Kidney (tissue), 13 donors: ENCODE measurements at regions not wholly inside any gene's neighbourhood (a gene's known extent, or its start where the extent isn't known, plus 50 kb on each side); places are given as distances from the start of the nearest gene placed in this dataset.

ENCODE experiments used
- DNase-seq, 5 donors: peaks; one replicate each; pipeline ENCODE4 v3.0.0-alpha.2; 2013 to 2020
- FAIRE-seq: peaks from 2 replicates; lab custom pipeline; 2012; peaks lifted over from hg19 to GRCh38; lab: Jason Lieb, UNC
- H3K27ac ChIP-seq, 2 donors: one replicate each; pipeline ENCODE4 v1.7.0; 2013; ENCODE audit warnings: low read depth in 2 of 2, low read length in 2 of 2, inconsistent platforms in 1 of 2
- H3K27me3 ChIP-seq: one replicate; pipeline ENCODE4 v1.7.1; 2013; ENCODE audit warnings: low read length, inconsistent platforms; ENCODE audit not compliant: control insufficient read depth, insufficient read depth
- H3K36me3 ChIP-seq, 3 donors: one replicate each; pipeline versions ENCODE4 v1.7.0 to v1.7.1; 2013; ENCODE audit warnings: low read length in 3 of 3, control low read depth in 1 of 3, inconsistent platforms in 1 of 3; ENCODE audit not compliant: insufficient read depth in 3 of 3, control insufficient read depth in 2 of 3
- H3K4me1 ChIP-seq, 3 donors: one replicate each; pipeline versions ENCODE4 v1.7.0 to v1.7.1; 2013; ENCODE audit warnings: low read length in 3 of 3, inconsistent platforms in 1 of 3, low read depth in 1 of 3; ENCODE audit not compliant: control insufficient read depth in 2 of 3, insufficient read depth in 2 of 3
- H3K4me3 ChIP-seq, 3 donors: one replicate each; pipeline versions ENCODE4 v1.7.0 to v1.8.1; 2013; ENCODE audit warnings: low read length in 3 of 3, control low read depth in 1 of 3, inconsistent platforms in 1 of 3
- H3K9ac ChIP-seq, 3 donors: one replicate each; pipeline versions ENCODE4 v1.7.0 to v1.7.1; 2013; ENCODE audit warnings: low read length in 3 of 3, control low read depth in 1 of 3, inconsistent platforms in 1 of 3
- H3K9me3 ChIP-seq, 3 donors: one replicate each; pipeline versions ENCODE4 v1.7.0 to v1.7.1; 2013; ENCODE audit warnings: low read length in 3 of 3, control low read depth in 1 of 3, inconsistent platforms in 1 of 3; ENCODE audit not compliant: control insufficient read depth in 2 of 3, insufficient read depth in 1 of 3
- CTCF ChIP-seq: IDR thresholded peaks from 3 replicates; pipeline ENCODE4 v1.5.1; 2012; ENCODE audit warnings: mild to moderate bottlenecking, moderate library complexity, borderline replicate concordance; ENCODE audit not compliant: insufficient read depth; ENCODE audit errors: extremely low read depth
- intact Hi-C: fragments of 100-400 bp; cut with DNase I; formaldehyde crosslinking; loops from one replicate; pipeline ENCODE4 v1.11.1; 2022
- donor health status: control.
- donor health status: control.
- donor health status: control.
- donor health status: control.
- donor health status: control.
- donor health status: DM: yes; HTN: yes; CAD: no.
- donor health status: Normal renal cell carcinoma (clear cell type).

- H3K9ac ChIP-seq = no peak overlapping the region
- H3K27me3 ChIP-seq = peaks cover 5% of the 10 kb centered on the region
- TF ChIP-seq CTCF = no peak
- peak; percentile 66 to 82 (median 78) for DNase-seq
- H3K4me3 ChIP-seq = peak overlapping the region; percentile 40 to 64 (median 48)
- intact Hi-C loops = no loop called here
- H3K4me1 ChIP-seq = peaks cover 0 to 4% (median 2%) of the 10 kb centered on the region in 3 donors
- no peak overlapping the region for H3K27ac ChIP-seq
- FAIRE-seq = no peak
- H3K9me3 ChIP-seq = no peaks in the 10 kb centered on the region
- no peaks in the 10 kb centered on the region for H3K36me3 ChIP-seq
Observed at GRCh38 chr3:72100080-72100511, 315.1 kb upstream of the PROK2 start.

GRCh38 chr3:72099326-72100079, 314.6 kb upstream of the PROK2 start:
- peaks cover 5% of the 10 kb centered on the region for H3K27me3 ChIP-seq

DNA sequence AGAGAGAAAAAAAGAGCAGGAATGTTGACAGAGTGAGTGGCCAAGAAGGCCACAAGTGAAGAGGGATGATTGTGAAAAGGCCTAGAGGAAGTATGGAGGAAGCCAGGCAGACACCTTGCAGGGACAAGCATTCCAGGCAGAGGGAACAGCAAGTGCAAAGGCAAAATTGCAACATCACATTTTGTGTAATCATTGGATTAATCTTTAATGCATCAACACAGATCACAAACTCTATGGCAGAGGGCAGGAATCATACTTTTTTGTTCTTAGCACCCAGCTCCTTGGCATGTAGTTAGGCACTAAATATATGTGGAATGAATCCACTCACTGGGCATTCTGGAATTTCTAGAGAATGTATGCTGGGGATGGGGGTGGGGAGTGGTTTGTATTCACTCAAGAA, 312.1 kb upstream of the PROK2 start:
- Histone ChIP-seq H3K4me3 (no peak overlapping the region), H3K9me3 (no peaks in the 10 kb centered on the region), H3K27ac (no peak overlapping the region), H3K4me1 (peaks cover 0 to 4% (median 2%) of the 10 kb centered on the region in 3 donors), H3K27me3 (peaks cover 5% of the 10 kb centered on the region), H3K36me3 (no peaks in the 10 kb centered on the region), H3K9ac (no peak overlapping the region)
- no peak for DNase-seq
- intact Hi-C loops = no loop called here
- FAIRE-seq = no peak
- no peak for TF ChIP-seq CTCF

More at GRCh38 chr3:72099326-72100079, 314.6 kb upstream of the PROK2 start:
- intact Hi-C loops = no loop called here
- Histone ChIP-seq H3K4me3 (no peak overlapping the region), H3K27ac (no peak overlapping the region), H3K36me3 (no peaks in the 10 kb centered on the region), H3K9me3 (no peaks in the 10 kb centered on the region), H3K4me1 (peaks cover 0 to 4% (median 2%) of the 10 kb centered on the region in 3 donors), H3K9ac (no peak overlapping the region)
- DNase-seq = no peak
- no peak for TF ChIP-seq CTCF
- no peak for FAIRE-seq
